ENCODE measurements at regions not wholly inside any gene's neighbourhood (a gene's known extent, or its start where the extent isn't known, plus 50 kb on each side); places are given as distances from the start of the nearest gene placed in this dataset.

DNA sequence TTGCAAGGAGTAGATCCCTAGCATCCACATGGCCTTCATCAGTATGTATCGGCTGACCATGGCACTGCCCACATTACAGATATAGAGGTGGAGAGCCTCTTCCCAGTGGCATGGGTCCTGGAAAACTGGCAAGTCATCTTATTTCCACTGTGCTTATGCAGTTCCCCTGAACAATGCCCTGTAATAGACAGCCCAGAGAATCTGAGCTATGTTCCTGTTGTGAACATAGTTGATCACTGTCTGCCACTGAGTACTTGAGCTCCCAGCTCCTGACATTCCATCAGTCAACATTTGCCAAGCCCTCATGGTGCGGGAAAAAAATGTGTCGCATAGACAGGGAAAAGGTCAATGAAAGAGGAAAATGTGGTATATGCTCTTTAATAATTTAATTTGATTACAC is 861.9 kb downstream of the CDY2B start:
- TF ChIP-seq EZH2 (IDR thresholded peaks at IDR 0.05; ENCODE audit: borderline replicate concordance, low read length) = no peak
- TF ChIP-seq, protein P1, sequence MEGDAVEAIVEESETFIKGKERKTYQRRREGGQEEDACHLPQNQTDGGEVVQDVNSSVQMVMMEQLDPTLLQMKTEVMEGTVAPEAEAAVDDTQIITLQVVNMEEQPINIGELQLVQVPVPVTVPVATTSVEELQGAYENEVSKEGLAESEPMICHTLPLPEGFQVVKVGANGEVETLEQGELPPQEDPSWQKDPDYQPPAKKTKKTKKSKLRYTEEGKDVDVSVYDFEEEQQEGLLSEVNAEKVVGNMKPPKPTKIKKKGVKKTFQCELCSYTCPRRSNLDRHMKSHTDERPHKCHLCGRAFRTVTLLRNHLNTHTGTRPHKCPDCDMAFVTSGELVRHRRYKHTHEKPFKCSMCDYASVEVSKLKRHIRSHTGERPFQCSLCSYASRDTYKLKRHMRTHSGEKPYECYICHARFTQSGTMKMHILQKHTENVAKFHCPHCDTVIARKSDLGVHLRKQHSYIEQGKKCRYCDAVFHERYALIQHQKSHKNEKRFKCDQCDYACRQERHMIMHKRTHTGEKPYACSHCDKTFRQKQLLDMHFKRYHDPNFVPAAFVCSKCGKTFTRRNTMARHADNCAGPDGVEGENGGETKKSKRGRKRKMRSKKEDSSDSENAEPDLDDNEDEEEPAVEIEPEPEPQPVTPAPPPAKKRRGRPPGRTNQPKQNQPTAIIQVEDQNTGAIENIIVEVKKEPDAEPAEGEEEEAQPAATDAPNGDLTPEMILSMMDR (IDR thresholded peaks at IDR 0.05; ENCODE audit: low read length) = no peak
